A673 (cell line): ENCODE measurements at regions not wholly inside any gene's neighbourhood (a gene's known extent, or its start where the extent isn't known, plus 50 kb on each side); places are given as distances from the start of the nearest gene placed in this dataset.

Experiments used
- BruUV-seq: library from RNA; stranded (reverse); fragments of 400-500 nt; replicated peaks from 2 replicates; lab custom pipeline; 2021; lab: Mats Ljungman, UMichigan
- CTCF ChIA-PET: fragments of 300-600 bp; sonication (Branson Sonifier 250); formaldehyde crosslinking; loops from one replicate; lab custom pipeline; 2022; ENCODE audit warnings: antibody characterized with exemption; lab: Charles Lee
- POLR2A ChIA-PET: fragments of 300-600 bp; sonication (Branson Sonifier 250); formaldehyde crosslinking; loops from one replicate; lab custom pipeline; 2022; ENCODE audit warnings: antibody characterized with exemption; ENCODE audit not compliant: low non-redundant PET; lab: Charles Lee
- DNase-seq: peaks from one replicate; pipeline ENCODE4 v3.0.0-alpha.2; 2015; ENCODE audit warnings: low spot score
- H3K27ac ChIP-seq: fragments of 200-600 bp; sonication (generic); 2 replicates; pipeline ENCODE4 v1.5.1; 2016; ENCODE audit warnings: mixed run types, low read depth, mild to moderate bottlenecking, mixed read lengths, antibody characterized with exemption, low read length; ENCODE audit not compliant: poor library complexity, severe bottlenecking
- H3K27me3 ChIP-seq: fragments of 200-600 bp; sonication (generic); replicated peaks from 2 replicates; pipeline ENCODE4 v1.6.1; 2017; ENCODE audit warnings: mixed run types, low read depth, mild to moderate bottlenecking, mixed read lengths, antibody characterized with exemption, low read length; ENCODE audit not compliant: insufficient read depth, poor library complexity
- H3K36me3 ChIP-seq: fragments of 200-600 bp; sonication (generic); 2 replicates; pipeline ENCODE4 v1.6.1; 2016; ENCODE audit warnings: mixed run types, mild to moderate bottlenecking, mixed read lengths, antibody characterized with exemption, low read length; ENCODE audit not compliant: insufficient read depth, poor library complexity, severe bottlenecking
- H3K4me1 ChIP-seq: fragments of 200-600 bp; sonication (generic); 2 replicates; pipeline ENCODE4 v1.6.1; 2017; ENCODE audit warnings: mixed run types, mild to moderate bottlenecking, mixed read lengths, antibody characterized with exemption, low read length; ENCODE audit not compliant: insufficient read depth, poor library complexity, severe bottlenecking
- H3K4me3 ChIP-seq: fragments of 200-600 bp; sonication (generic); 2 replicates; pipeline ENCODE4 v1.5.1; 2016; ENCODE audit warnings: low read depth, mixed run types, mild to moderate bottlenecking, mixed read lengths, low read length; ENCODE audit not compliant: poor library complexity, severe bottlenecking
- H3K9me3 ChIP-seq: fragments of 200-600 bp; sonication (generic); 2 replicates; pipeline ENCODE4 v1.6.1; 2016; ENCODE audit warnings: mixed run types, low read depth, mild to moderate bottlenecking, mixed read lengths, antibody characterized with exemption, low read length; ENCODE audit not compliant: poor library complexity, severe bottlenecking
- CTCF ChIP-seq: fragments of 300-800, 200-600 bp; sonication (generic); conservative IDR thresholded peaks from 2 replicates; pipeline ENCODE4 v1.5.1; 2017; ENCODE audit warnings: low read depth, mild to moderate bottlenecking, antibody characterized with exemption, low read length, moderate library complexity, mixed read lengths
- EZH2 ChIP-seq: fragments of 200-600 bp; sonication (generic); IDR thresholded peaks from 2 replicates; pipeline ENCODE4 v1.6.1; 2017; ENCODE audit warnings: borderline replicate concordance, low read depth, mild to moderate bottlenecking, mixed read lengths, antibody characterized with exemption, low read length; ENCODE audit not compliant: poor library complexity, severe bottlenecking
- intact Hi-C: fragments of 100-400 bp; cut with micrococcal nuclease; formaldehyde crosslinking; loops from one replicate; pipeline ENCODE4 v1.10.0; 2022; ENCODE audit not compliant: unreplicated experiment

- TF ChIP-seq EZH2 (no peak), CTCF (no peak)
- no peaks in the 10 kb centered on the region for H3K36me3 ChIP-seq
- CTCF ChIA-PET: no interaction called here
Observed at GRCh38 chr16:64486561-64486960, 635.3 kb downstream of the CDH11 start.

DNA sequence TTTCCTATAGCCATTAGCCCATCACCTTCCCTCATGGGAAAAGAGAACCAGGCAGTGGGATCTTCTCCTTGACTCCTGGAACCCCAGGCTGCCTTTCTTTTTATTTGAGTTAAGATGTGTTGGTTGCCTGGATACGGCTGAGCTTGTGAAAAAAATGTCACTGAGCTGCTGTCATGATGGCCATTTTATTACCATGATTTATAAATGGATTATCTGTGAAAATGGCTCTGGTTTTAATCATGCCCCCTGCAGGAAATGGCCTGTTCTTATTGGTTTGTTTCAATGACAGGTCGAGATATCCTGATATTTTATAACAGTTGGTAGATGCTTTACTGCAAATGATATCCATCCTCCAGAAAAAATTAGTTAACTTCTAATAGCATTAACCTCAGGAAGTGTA, 640.4 kb downstream of the CDH11 start:
- Histone ChIP-seq H3K36me3 (no peaks in the 10 kb centered on the region), H3K27ac (no peak overlapping the region), H3K4me3 (no peak overlapping the region), H3K9me3 (no peaks in the 10 kb centered on the region), H3K4me1 (peaks cover 7% of the 10 kb centered on the region), H3K27me3 (no peaks in the 10 kb centered on the region)
- peak; percentile 81 for DNase-seq
- intact Hi-C loops: loop anchor here (10.0 kb wide), 1 partner anchor 633 kb away; no protein-coding TSS in a partner anchor
- BruUV-seq: no TSS peak
- POLR2A ChIA-PET: no interaction called here
- TF ChIP-seq EZH2: no peak
- TF ChIP-seq CTCF: no peak
- CTCF ChIA-PET: no interaction called here

More at GRCh38 chr16:64486561-64486960, 635.3 kb downstream of the CDH11 start:
- no peak for DNase-seq
- Histone ChIP-seq H3K27me3 (no peaks in the 10 kb centered on the region), H3K4me1 (peaks cover 2% of the 10 kb centered on the region), H3K27ac (no peak overlapping the region), H3K9me3 (no peaks in the 10 kb centered on the region), H3K4me3 (no peak overlapping the region)
- intact Hi-C loops: loop anchor here (10.0 kb wide), 1 partner anchor 628 kb away; no protein-coding TSS in a partner anchor
- POLR2A ChIA-PET: no interaction called here
- BruUV-seq: no TSS peak

- BruUV-seq: no TSS peak
- intact Hi-C loops: no loop called here
- H3K27me3 ChIP-seq: no peaks in the 10 kb centered on the region
- ChIA-PET POLR2A (interaction anchor here (0.5 kb wide), 2 partner anchors 138 to 805 kb away, joined by 4 read pairs; no protein-coding TSS in a partner anchor), CTCF (no interaction called here)
- DNase-seq: no peak
- H3K4me3 ChIP-seq: no peak overlapping the region
- peaks cover 7% of the 10 kb centered on the region for H3K4me1 ChIP-seq
- TF ChIP-seq EZH2 (no peak), CTCF (no peak)
- no peaks in the 10 kb centered on the region for H3K36me3 ChIP-seq
- H3K9me3 ChIP-seq: no peaks in the 10 kb centered on the region
- H3K27ac ChIP-seq: no peak overlapping the region
Observed at GRCh38 chr16:64478252-64478906, 643.5 kb downstream of the CDH11 start.
